PFSK-1 (cell line): ENCODE measurements at regions not wholly inside any gene's neighbourhood (a gene's known extent, or its start where the extent isn't known, plus 50 kb on each side); places are given as distances from the start of the nearest gene placed in this dataset.

Experiments
- POLR2AphosphoS5 ChIP-seq: IDR thresholded peaks from 2 replicates; pipeline ENCODE4 v1.6.1; 2012; ENCODE audit warnings: low read depth, mild to moderate bottlenecking, control low read depth, low read length, moderate library complexity
- REST ChIP-seq, 2 experiments: IDR thresholded peaks; 2 replicates each; pipeline versions ENCODE4 v1.6.1 to v1.8.0; 2011 to 2012; ENCODE audit warnings: low read depth in 2 of 2, low read length in 2 of 2, control low read depth in 1 of 2, inconsistent platforms in 1 of 2, mild to moderate bottlenecking in 1 of 2, moderate library complexity in 1 of 2; ENCODE audit not compliant: insufficient read depth in 1 of 2

DNA sequence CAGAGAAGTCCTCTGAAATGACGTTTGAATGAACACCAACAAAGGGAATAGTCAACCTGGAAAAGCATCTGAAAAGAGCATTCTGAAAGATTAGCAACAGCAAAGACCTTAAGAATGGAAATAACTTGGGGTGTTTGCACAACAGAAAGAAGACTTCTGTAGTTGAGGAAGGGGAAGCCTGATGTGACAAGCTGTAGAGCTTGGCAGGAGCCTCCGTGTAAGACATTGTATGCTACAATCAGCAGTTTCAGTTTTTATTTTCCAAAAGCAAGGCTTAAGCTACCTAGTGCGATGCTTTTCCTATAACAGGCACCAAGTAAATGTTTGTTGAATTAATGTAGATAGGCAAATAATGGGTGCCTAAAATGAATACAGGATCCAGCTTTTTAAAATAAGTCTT, 484.0 kb downstream of the SPRY1 start:
- no peak for TF ChIP-seq POLR2AphosphoS5
- no peak for TF ChIP-seq REST (IDR thresholded peaks at IDR 0.05; ENCODE audit: insufficient read depth in 1 of 2, low read depth in 2 of 2, low read length in 2 of 2)
